ENCODE measurements at regions not wholly inside any gene's neighbourhood (a gene's known extent, or its start where the extent isn't known, plus 50 kb on each side); places are given as distances from the start of the nearest gene placed in this dataset.

DNA sequence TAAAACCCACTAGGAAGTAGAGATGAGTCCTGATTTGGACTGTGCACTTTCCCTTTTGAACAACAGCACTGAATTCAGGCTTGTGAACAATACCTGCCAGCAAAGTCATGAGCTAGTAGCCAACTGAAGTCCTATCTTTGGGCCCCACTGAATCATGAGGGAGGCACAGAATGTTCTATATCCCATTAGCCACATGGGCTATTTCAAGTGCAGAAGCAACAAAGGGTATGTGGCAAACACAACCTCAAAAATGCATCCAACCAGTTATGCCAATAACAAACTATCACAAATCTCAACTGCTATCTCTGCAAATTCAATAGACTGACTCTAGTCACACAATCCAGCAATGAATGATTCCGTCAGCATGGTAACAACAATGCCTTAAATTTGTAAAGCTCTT, 276.0 kb downstream of the MRPL39 start:
- TF ChIP-seq TAF1 (IDR thresholded peaks at IDR 0.05; ENCODE audit: low read depth) (no peak), TEAD4 (IDR thresholded peaks at IDR 0.05) (no peak), RAD21 (IDR thresholded peaks at IDR 0.05; ENCODE audit: low read depth) (no peak)
- TF ChIP-seq, protein P1, sequence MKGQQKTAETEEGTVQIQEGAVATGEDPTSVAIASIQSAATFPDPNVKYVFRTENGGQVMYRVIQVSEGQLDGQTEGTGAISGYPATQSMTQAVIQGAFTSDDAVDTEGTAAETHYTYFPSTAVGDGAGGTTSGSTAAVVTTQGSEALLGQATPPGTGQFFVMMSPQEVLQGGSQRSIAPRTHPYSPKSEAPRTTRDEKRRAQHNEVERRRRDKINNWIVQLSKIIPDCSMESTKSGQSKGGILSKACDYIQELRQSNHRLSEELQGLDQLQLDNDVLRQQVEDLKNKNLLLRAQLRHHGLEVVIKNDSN (IDR thresholded peaks at IDR 0.05), result no peak
- TF ChIP-seq, protein P2, sequence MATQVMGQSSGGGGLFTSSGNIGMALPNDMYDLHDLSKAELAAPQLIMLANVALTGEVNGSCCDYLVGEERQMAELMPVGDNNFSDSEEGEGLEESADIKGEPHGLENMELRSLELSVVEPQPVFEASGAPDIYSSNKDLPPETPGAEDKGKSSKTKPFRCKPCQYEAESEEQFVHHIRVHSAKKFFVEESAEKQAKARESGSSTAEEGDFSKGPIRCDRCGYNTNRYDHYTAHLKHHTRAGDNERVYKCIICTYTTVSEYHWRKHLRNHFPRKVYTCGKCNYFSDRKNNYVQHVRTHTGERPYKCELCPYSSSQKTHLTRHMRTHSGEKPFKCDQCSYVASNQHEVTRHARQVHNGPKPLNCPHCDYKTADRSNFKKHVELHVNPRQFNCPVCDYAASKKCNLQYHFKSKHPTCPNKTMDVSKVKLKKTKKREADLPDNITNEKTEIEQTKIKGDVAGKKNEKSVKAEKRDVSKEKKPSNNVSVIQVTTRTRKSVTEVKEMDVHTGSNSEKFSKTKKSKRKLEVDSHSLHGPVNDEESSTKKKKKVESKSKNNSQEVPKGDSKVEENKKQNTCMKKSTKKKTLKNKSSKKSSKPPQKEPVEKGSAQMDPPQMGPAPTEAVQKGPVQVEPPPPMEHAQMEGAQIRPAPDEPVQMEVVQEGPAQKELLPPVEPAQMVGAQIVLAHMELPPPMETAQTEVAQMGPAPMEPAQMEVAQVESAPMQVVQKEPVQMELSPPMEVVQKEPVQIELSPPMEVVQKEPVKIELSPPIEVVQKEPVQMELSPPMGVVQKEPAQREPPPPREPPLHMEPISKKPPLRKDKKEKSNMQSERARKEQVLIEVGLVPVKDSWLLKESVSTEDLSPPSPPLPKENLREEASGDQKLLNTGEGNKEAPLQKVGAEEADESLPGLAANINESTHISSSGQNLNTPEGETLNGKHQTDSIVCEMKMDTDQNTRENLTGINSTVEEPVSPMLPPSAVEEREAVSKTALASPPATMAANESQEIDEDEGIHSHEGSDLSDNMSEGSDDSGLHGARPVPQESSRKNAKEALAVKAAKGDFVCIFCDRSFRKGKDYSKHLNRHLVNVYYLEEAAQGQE (IDR thresholded peaks at IDR 0.05; ENCODE audit: low read depth), result no peak
